Psoas muscle (tissue), 7 donors: ENCODE measurements at regions not wholly inside any gene's neighbourhood (a gene's known extent, or its start where the extent isn't known, plus 50 kb on each side); places are given as distances from the start of the nearest gene placed in this dataset.

ENCODE experiments used
- ATAC-seq, 4 donors: fragments of 200-7000 bp; cut with Tn5 transposase; one replicate each; pipeline ENCODE4 v1.9.1; 2020; ENCODE audit warnings: moderate library complexity in 3 of 4, mild to moderate bottlenecking in 2 of 4
- DNase-seq, 2 donors: peaks; one replicate each; pipeline ENCODE4 v3.0.0-alpha.2; 2020
- H3K27ac ChIP-seq: fragments of 200-600 bp; one replicate; pipeline ENCODE4 v1.8.0; 2022
- H3K27me3 ChIP-seq, 3 donors: fragments of 200-600 bp in 1 of 3; one replicate each; pipeline versions ENCODE4 v1.6.1 to v1.8.0; 2013 to 2022; ENCODE audit warnings: low read length in 2 of 3, mild to moderate bottlenecking in 2 of 3, moderate library complexity in 1 of 3; ENCODE audit not compliant: insufficient read depth in 3 of 3
- H3K36me3 ChIP-seq, 2 donors: fragments of 200-600 bp in 1 of 2; one replicate each; pipeline versions ENCODE4 v1.6.1 to v1.8.0; 2013 to 2022; ENCODE audit warnings: low read depth in 1 of 2, mild to moderate bottlenecking in 1 of 2, moderate library complexity in 1 of 2; ENCODE audit not compliant: insufficient read depth in 1 of 2
- H3K4me1 ChIP-seq: fragments of 200-600 bp; one replicate; pipeline ENCODE4 v1.8.0; 2022
- H3K4me3 ChIP-seq: fragments of 200-600 bp; one replicate; pipeline ENCODE4 v1.8.0; 2022; ENCODE audit warnings: mild to moderate bottlenecking
- H3K9me3 ChIP-seq: fragments of 200-600 bp; one replicate; pipeline ENCODE4 v1.8.0; 2022
- CTCF ChIP-seq: fragments of 200-600 bp; IDR thresholded peaks from one replicate; pipeline ENCODE4 v1.8.0; 2022; ENCODE audit warnings: antibody characterized with exemption
- WGBS, 3 donors: extraction: QIAGEN DNeasy Blood & Tissue Kit; methylation state at CpG; one replicate each; pipeline versions ENCODE4 v1.1.6 to v1.1.7; 2013; 5-methylcytosine and 5-hydroxymethylcytosine counted together
- intact Hi-C, 2 donors: fragments of 100-400 bp; cut with DNase I; formaldehyde crosslinking; loops; one replicate each; pipeline versions ENCODE4 v1.11.0 to v1.14.2; 2022
- donor health status: healthy with polysubstance abuse.
- donor health status: DM: no; HTN: no; CAD: no; lungs with moderate emphysema.
- donor health status: Bipolar disorder and iron deficiency.
- donor health status: healthy.
- donor health status: DM: yes; HTN: yes; CAD: no.
- donor health status: DM: no; HTN: no; CAD: no.
- donor health status: DM: yes; HTN: yes; CAD: no.

- Histone ChIP-seq H3K4me3 (no peak overlapping the region), H3K27me3 (no peaks in the 10 kb centered on the region), H3K4me1 (no peaks in the 10 kb centered on the region), H3K9me3 (no peaks in the 10 kb centered on the region), H3K27ac (no peak overlapping the region), H3K36me3 (no peaks in the 10 kb centered on the region)
- DNase-seq, result no peak
- TF ChIP-seq CTCF, result no peak
- intact Hi-C loops, result no loop called here
- WGBS, 3 donors, result 58 to 73% (median 64%) methylated on average over 2 of the region's 2 CpGs
- no peak for ATAC-seq
These were observed 57.3 kb upstream of the CEP83 start for GRCh38 chr12:94516985-94517384.

- no peak overlapping the region for H3K27ac ChIP-seq
- no peaks in the 10 kb centered on the region for H3K9me3 ChIP-seq
- TF ChIP-seq CTCF, result no peak
- no peaks in the 10 kb centered on the region for H3K4me1 ChIP-seq
- 96 to 100% (median 98%) methylated on average over 2 of the region's 2 CpGs for WGBS, 3 donors
- DNase-seq (no peak), ATAC-seq (no peak)
- no peaks in the 10 kb centered on the region for H3K27me3 ChIP-seq
- no peaks in the 10 kb centered on the region for H3K36me3 ChIP-seq
- intact Hi-C loops, result no loop called here
- no peak overlapping the region for H3K4me3 ChIP-seq
These were observed 53.9 kb upstream of the CEP83 start for GRCh38 chr12:94513527-94513926.

GRCh38 chr12:94511506-94511905 is 51.8 kb upstream of the CEP83 start:
- H3K9me3 ChIP-seq, result no peaks in the 10 kb centered on the region
- intact Hi-C loops, result no loop called here
- no peak for ATAC-seq
- no peaks in the 10 kb centered on the region for H3K36me3 ChIP-seq
- no peaks in the 10 kb centered on the region for H3K4me1 ChIP-seq
- H3K27me3 ChIP-seq, result no peaks in the 10 kb centered on the region
- DNase-seq, result no peak
- no peak for TF ChIP-seq CTCF
- no peak overlapping the region for H3K27ac ChIP-seq
- WGBS, 3 donors, result 38 to 55% (median 52%) methylated on average over 1 of the region's 1 CpG
- H3K4me3 ChIP-seq, result no peak overlapping the region

- Histone ChIP-seq H3K4me3 (no peak overlapping the region), H3K36me3 (no peaks in the 10 kb centered on the region), H3K27ac (no peak overlapping the region), H3K27me3 (no peaks in the 10 kb centered on the region), H3K4me1 (no peaks in the 10 kb centered on the region), H3K9me3 (no peaks in the 10 kb centered on the region)
- WGBS, 3 donors, result 71 to 73% (median 71%) methylated on average over 6 of the region's 6 CpGs
- intact Hi-C loops, result no loop called here
- DNase-seq, result no peak
- ATAC-seq, result peak in 1 of 4 donors; percentile 38
- no peak for TF ChIP-seq CTCF
These were observed 50.5 kb upstream of the CEP83 start for GRCh38 chr12:94510128-94510527.
